C1 segment of cervical spinal cord (tissue), 14 donors: ENCODE measurements at regions not wholly inside any gene's neighbourhood (a gene's known extent, or its start where the extent isn't known, plus 50 kb on each side); places are given as distances from the start of the nearest gene placed in this dataset.

ENCODE experiments used
- DNase-seq, 14 donors: peaks; one replicate each; lab custom pipeline; 2025; lab: John Stamatoyannopoulos, UW

GRCh38 chr4:137310593-137311490 lies 221.5 kb downstream of the PCDH18 start:
- no peak for DNase-seq

- no peak for DNase-seq
Observed at GRCh38 chr4:137310166-137310565, 222.1 kb downstream of the PCDH18 start.

GRCh38 chr4:137309424-137309823 lies 222.9 kb downstream of the PCDH18 start:
- no peak for DNase-seq

- no peak for DNase-seq
Observed at GRCh38 chr4:137307806-137308205, 224.5 kb downstream of the PCDH18 start.

GRCh38 chr4:137300776-137301175 lies 231.5 kb downstream of the PCDH18 start:
- no peak for DNase-seq

GRCh38 chr4:137299281-137299680 lies 233.0 kb downstream of the PCDH18 start:
- DNase-seq: no peak

GRCh38 chr4:137293281-137293680 lies 239.0 kb downstream of the PCDH18 start:
- no peak for DNase-seq

- DNase-seq: no peak
Observed at GRCh38 chr4:137283737-137284136, 248.6 kb downstream of the PCDH18 start.

- DNase-seq: no peak
Observed at GRCh38 chr4:137278431-137278830, 253.9 kb downstream of the PCDH18 start.

GRCh38 chr4:137274404-137274803 lies 257.9 kb downstream of the PCDH18 start:
- DNase-seq: no peak

- DNase-seq: no peak
Observed at GRCh38 chr4:137267024-137267423, 265.3 kb downstream of the PCDH18 start.

GRCh38 chr4:137266511-137266910 lies 265.8 kb downstream of the PCDH18 start:
- no peak for DNase-seq

- no peak for DNase-seq
Observed at GRCh38 chr4:137263206-137263605, 269.1 kb downstream of the PCDH18 start.

- no peak for DNase-seq
Observed at GRCh38 chr4:137253949-137254348, 278.3 kb downstream of the PCDH18 start.

- DNase-seq: no peak
Observed at GRCh38 chr4:137249112-137249511, 283.2 kb downstream of the PCDH18 start.

GRCh38 chr4:137238456-137239162 lies 293.7 kb downstream of the PCDH18 start:
- DNase-seq: no peak

- no peak for DNase-seq
Observed at GRCh38 chr4:137226900-137227299, 305.4 kb downstream of the PCDH18 start.

- no peak for DNase-seq
Observed at GRCh38 chr4:137226221-137226620, 306.1 kb downstream of the PCDH18 start.

- DNase-seq: no peak
Observed at GRCh38 chr4:137213372-137214173, 318.7 kb downstream of the PCDH18 start.

- peak in 4 of 14 donors; percentile 1 to 7 (median 4) for DNase-seq
Observed at GRCh38 chr4:137212601-137213000, 319.7 kb downstream of the PCDH18 start.

GRCh38 chr4:137209240-137209639 lies 323.1 kb downstream of the PCDH18 start:
- no peak for DNase-seq

- no peak for DNase-seq
Observed at GRCh38 chr4:137206781-137207180, 325.5 kb downstream of the PCDH18 start.
